HuH-7 (cell line): ENCODE measurements at regions not wholly inside any gene's neighbourhood (a gene's known extent, or its start where the extent isn't known, plus 50 kb on each side); places are given as distances from the start of the nearest gene placed in this dataset.

ENCODE experiments used
- DNase-seq: peaks from one replicate; pipeline ENCODE4 v3.0.0; 2011; ENCODE audit warnings: low spot score

DNA sequence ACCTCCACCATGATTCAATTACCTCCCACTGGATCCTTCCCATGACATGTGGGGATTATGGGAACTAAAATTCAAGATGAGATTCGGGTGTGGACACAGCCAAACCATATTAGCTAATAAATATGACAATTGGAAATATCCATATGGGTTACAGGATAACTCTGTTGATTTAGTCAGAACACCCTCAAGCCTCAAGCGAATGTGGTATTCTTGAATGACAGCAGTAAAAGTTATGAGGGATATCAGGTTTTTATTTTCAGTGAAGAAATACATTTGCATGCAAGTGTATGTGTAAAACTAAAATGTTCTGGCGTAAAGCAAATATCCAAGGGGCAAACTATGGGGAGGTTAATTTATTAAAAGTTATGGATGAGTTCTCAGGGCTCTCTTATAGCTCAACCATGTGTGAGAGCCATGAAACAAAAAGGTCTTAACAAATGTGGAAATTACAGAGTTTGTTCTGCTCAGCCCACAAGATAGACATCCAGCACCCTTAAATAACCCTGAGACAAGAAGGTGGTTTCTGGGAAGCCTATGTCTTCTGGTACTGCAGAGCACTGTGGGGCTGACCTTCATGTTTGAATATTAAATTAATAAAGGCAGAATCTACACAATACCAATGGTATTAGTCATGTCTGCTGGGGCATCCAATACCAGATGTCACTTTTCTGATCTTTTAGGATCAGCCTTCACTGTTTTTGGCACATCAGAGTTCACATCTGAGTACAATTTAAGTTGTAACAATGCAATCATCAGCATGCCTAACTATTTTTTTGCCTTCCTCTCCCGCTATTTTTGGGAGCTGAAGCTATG is 370.5 kb upstream of the RSPO3 start:
- no peak for DNase-seq

- no peak for DNase-seq
These were observed 364.9 kb upstream of the RSPO3 start for GRCh38 chr6:126753606-126754005.

DNA sequence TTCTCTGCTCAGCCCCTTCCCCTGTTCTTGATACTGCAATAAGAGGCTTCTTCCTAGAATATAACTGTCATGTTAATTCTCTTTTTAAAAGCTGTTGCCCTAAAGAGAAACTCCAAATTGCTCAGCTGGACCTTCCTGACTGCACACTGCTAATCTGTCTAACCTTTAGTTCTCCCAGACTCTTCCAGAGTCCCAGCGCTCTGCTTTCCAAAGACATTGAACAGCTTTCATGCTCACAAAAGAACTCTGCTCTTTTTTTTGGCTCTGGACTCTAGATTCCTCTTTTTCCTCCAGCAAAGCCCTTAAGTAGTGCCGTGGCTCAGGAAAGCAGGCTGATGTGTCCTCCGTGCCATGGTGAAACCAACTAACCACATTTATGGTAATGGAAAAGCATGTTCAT is 356.6 kb upstream of the RSPO3 start:
- no peak for DNase-seq

DNA sequence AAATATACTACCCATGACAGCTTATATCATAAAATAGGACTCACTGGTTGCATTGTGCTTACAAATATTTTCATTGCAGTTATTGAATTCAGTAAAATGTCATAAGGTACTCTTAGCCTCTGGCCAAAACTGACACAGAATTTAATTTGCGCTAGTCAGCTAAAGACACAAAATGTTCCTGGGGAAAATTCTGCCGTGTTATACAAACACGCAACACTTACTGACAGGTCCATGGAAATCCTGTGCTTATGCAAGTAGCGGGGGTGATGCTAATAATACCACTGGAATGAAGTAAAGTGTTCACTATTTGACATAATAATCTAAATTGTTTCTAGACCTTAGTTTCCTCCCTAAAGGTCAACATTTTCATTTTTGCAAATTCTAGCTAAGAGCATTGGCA is 354.4 kb upstream of the RSPO3 start:
- DNase-seq: no peak

GRCh38 chr6:126764671-126765070 is 353.8 kb upstream of the RSPO3 start:
- no peak for DNase-seq

DNA sequence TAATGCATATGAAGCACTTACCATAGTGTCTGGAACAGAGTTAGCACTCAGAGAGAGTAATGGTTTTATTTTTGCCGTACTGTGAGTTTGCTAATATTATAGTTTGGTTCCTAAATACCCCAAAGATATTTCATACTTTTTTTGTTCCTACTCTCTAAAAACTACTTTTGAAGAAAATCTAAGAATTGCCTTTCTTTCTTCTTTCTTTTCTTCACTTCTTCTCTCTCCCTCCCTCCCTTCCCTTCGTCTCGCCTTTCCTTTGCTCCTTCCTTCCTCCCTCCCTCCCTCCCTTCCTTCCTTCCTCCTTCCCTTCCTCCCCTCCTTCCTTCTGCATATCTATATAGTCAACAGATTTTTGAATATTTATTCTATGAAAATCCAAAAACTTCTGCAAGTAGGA is 351.7 kb upstream of the RSPO3 start:
- no peak for DNase-seq

GRCh38 chr6:126767711-126768110 is 350.8 kb upstream of the RSPO3 start:
- DNase-seq: no peak

DNA sequence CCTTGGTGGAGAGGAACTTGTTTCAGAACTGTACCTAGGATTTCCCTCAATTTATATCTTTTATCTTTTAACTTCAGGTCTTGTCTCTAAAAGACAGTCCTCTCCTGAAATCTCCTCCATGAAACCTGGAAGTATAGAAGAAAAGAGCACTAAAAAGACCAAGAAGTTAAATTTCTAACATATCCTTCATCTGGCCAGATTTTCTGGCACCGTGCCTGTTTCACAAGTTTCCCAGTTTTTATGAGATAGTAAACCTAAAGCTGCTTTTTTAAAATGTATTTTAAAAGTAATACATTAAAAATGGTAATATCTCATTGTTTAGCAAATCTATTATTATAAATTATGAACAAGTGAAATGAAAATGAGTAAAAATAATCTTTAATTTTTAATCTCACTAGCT is 348.3 kb upstream of the RSPO3 start:
- no peak for DNase-seq

- DNase-seq: no peak
These were observed 345.2 kb upstream of the RSPO3 start for GRCh38 chr6:126773112-126773805.

GRCh38 chr6:126779331-126779730 is 339.1 kb upstream of the RSPO3 start:
- no peak for DNase-seq

DNA sequence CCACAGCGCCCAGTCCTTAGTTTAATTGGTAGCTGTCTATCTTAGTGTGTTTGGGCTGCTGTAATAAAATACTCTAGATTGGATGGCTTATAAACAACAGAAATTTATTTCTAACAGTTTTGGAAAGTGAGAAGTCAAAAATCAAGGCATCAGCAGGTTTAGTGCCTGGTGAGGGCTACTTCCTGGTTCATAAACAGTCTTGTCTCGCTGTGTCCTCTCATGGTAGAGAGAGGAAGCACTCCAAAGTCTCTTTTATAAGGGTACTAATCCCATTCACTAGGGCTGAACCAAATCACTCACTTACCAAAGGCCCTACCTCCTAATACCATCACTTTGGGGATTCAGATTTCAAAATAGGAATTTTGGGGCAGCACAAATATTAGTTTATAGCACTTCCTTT is 336.9 kb upstream of the RSPO3 start:
- DNase-seq: no peak

- DNase-seq: no peak
These were observed 334.2 kb upstream of the RSPO3 start for GRCh38 chr6:126784161-126784790.

DNA sequence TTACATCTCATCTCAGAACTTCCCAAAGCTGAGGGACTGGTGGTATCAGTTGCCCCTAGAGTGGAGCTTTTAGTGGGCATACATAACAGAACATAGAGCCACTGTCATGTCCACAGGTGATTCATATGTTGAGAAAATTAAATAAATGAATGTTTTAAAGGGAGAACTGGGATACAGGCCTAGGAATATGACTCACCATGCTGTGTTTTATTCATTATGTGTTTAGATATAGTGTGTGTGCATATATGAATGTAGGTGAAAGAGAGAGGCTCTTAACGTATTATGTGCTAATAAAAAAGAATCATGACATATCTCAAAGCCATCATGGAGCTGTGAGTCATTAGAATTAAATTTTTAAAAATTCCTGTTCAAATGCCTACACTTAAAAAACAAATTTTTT is 332.2 kb upstream of the RSPO3 start:
- DNase-seq: no peak

GRCh38 chr6:126787635-126788034 is 330.8 kb upstream of the RSPO3 start:
- DNase-seq: no peak

- DNase-seq: no peak
These were observed 329.6 kb upstream of the RSPO3 start for GRCh38 chr6:126788861-126789365.

DNA sequence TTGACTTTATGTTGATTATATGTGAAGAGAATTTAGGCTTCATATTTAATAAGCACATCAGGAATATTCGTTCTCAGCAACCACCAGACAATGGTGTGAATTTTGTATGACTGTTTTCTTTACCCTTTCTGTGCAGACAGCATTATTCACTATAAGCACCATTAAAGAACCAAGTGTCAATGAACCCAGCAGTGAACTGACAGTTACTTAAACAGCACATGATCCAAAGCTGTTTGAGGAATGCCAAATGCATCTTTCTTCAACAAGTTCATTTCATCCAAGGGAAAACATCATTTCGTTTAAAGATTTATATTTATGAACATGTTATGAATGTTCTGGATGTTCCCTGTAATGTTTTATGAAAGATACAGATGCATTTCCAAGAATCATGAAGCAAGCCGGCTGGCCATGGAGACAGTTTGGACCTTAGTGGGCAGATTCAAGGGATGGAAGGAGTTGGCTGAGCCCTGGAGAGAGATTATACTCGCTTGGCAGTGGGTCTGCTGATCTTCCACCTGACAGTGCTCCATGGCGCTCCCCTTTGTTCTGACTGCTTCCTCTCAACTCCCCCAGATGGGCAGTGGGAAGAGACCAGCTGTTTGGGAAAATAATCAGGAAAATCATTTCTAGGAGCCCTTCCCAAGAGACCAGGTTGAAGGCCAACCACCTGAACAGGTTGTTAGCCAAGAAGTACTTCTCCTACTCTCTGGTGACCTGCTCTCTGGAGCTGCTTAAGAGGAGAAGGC is 326.0 kb upstream of the RSPO3 start:
- DNase-seq: no peak

GRCh38 chr6:126795161-126795560 is 323.3 kb upstream of the RSPO3 start:
- DNase-seq: no peak

- no peak for DNase-seq
These were observed 320.5 kb upstream of the RSPO3 start for GRCh38 chr6:126797981-126798380.

DNA sequence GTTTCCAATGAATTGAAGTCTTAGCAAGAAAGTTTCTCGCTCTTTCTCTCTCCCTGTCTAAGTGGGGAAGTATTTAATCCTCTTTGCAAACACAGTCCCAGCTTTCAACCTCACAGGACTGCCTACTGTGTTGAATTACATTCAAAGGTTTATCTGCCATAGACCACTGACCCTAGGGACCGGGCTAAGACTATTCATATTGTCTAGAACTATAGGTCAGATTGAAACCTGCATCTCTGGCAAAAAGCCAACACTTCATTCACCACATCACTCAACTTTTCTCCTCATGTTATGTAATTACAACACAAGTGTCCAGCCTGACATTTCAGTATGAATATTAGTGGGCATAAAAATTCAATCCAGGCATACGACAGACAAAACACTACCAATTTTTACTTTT is 314.7 kb upstream of the RSPO3 start:
- no peak for DNase-seq

DNA sequence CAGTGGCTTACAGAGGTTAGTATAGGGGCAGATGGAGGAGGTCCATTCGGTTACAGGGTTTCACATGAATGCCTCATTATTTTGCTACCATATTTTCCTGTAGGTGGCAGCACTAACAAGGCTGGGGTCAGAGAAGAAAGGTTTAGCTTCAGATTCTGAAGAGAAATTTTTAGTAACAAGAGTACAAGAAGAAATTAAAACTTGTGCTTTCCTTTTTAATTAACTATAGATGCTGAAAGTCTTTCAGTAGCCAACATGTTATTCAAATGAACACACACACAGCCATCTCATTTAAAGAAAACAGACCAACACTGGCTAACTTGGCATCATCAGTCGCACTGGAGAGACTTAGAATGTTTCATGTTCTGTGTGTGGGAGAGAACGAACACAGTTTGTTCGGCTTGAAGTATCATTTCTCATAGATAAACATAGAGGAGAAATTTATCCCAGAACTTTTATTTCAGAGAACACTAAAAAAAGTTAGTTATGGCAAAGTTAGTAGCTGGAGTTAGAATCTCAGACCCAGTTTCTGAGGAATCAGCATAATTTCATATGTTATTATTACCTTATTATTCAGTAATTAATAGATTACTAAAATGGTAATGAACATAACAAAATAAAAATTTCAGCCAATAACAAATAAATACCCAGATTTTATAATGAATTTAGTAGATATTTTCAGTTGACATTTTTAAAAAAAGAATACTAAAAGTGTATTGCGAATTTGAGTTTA is 314.0 kb upstream of the RSPO3 start:
- peak; percentile 31 for DNase-seq

DNA sequence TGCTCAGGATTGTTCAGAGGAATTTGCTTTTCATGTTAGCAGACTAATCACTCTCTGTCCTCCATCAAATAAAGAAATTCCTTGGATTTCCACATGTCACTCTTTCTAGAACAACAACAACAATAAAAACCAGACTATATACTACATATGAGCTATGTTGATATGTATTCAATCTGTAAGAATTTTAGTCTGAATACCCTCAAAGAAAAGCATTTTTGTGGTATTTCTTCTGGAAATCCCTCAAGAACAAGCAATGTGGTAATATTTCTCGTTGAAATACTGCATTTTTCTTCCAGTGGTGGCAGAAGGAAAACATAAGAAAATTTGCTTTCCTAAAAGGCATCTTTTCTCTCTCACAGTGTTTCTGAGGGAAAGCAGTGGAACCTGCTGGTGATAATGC is 312.6 kb upstream of the RSPO3 start:
- DNase-seq: no peak

- DNase-seq: no peak
These were observed 310.6 kb upstream of the RSPO3 start for GRCh38 chr6:126807876-126808275.
